CD4-positive, alpha-beta T cell (primary cell): ENCODE measurements at regions not wholly inside any gene's neighbourhood (a gene's known extent, or its start where the extent isn't known, plus 50 kb on each side); places are given as distances from the start of the nearest gene placed in this dataset.

ENCODE experiments used
- ATAC-seq: fragments of 200-7000 bp; cut with Tn5 transposase; one replicate; pipeline ENCODE4 v1.10.0; 2022; ENCODE audit warnings: mild to moderate bottlenecking; ENCODE audit not compliant: poor library complexity
- CTCF ChIA-PET: fragments of 350-600 bp; sonication (Branson Sonifier 250); formaldehyde crosslinking; loops from one replicate; lab custom pipeline; 2021; ENCODE audit warnings: antibody characterized with exemption, inconsistent platforms; lab: Charles Lee
- POLR2A ChIA-PET: fragments of 350-600 bp; sonication (Branson Sonifier 250); formaldehyde crosslinking; loops from one replicate; lab custom pipeline; 2021; ENCODE audit warnings: antibody characterized with exemption, inconsistent platforms; lab: Charles Lee
- DNase-seq, 14 experiments: peaks; one replicate each; pipeline ENCODE4 v3.0.0-alpha.2; 2013 to 2020; ENCODE audit warnings: mixed read lengths in 2 of 14
- H3K27ac ChIP-seq, 2 donors: one replicate each; pipeline versions ENCODE4 v1.5.1 to v1.7.0; 2013; ENCODE audit warnings: low read length in 2 of 2, low read depth in 1 of 2, mild to moderate bottlenecking in 1 of 2
- H3K27me3 ChIP-seq, 2 experiments: 1 replicate in 1 of 2; 2 replicates in 1 of 2; pipeline versions ENCODE4 v1.6.1 to v1.7.0; 2013; ENCODE audit warnings: low read length in 2 of 2, control low read depth in 1 of 2, mild to moderate bottlenecking in 1 of 2, moderate library complexity in 1 of 2; ENCODE audit not compliant: insufficient read depth in 2 of 2, control insufficient read depth in 1 of 2
- H3K36me3 ChIP-seq: one replicate; pipeline ENCODE4 v1.6.1; 2013; ENCODE audit warnings: low read length, control low read depth; ENCODE audit not compliant: insufficient read depth
- H3K4me1 ChIP-seq: one replicate; pipeline ENCODE4 v1.6.1; 2013; ENCODE audit warnings: low read length, control low read depth; ENCODE audit not compliant: insufficient read depth
- H3K4me3 ChIP-seq: one replicate; pipeline ENCODE4 v1.5.1; 2013; ENCODE audit warnings: mild to moderate bottlenecking, low read length, moderate library complexity
- H3K9me3 ChIP-seq, 2 experiments: 1 replicate in 1 of 2; 2 replicates in 1 of 2; pipeline versions ENCODE4 v1.6.1 to v1.7.0; 2013; ENCODE audit warnings: low read length in 2 of 2, mild to moderate bottlenecking in 2 of 2, control low read depth in 1 of 2, moderate library complexity in 1 of 2; ENCODE audit not compliant: control insufficient read depth in 1 of 2, insufficient read depth in 1 of 2
- H3K27ac Mint-ChIP-seq: one replicate; pipeline ENCODE4 v1.8.0; 2020; ENCODE audit warnings: mixed read lengths
- H3K27me3 Mint-ChIP-seq: one replicate; pipeline ENCODE4 v1.8.0; 2021; ENCODE audit warnings: mixed read lengths
- H3K36me3 Mint-ChIP-seq: one replicate; pipeline ENCODE4 v1.8.0; 2021; ENCODE audit warnings: low read depth, mixed read lengths
- H3K4me1 Mint-ChIP-seq: one replicate; pipeline ENCODE4 v1.8.0; 2021; ENCODE audit warnings: low read depth, mixed read lengths
- H3K4me3 Mint-ChIP-seq: one replicate; pipeline ENCODE4 v1.8.0; 2020; ENCODE audit warnings: mild to moderate bottlenecking, mixed read lengths
- H3K9me3 Mint-ChIP-seq: one replicate; pipeline ENCODE4 v1.8.0; 2020; ENCODE audit warnings: mixed read lengths
- CTCF ChIP-seq: fragments of 200-600 bp; IDR thresholded peaks from one replicate; pipeline ENCODE4 v1.8.0; 2022; ENCODE audit warnings: antibody characterized with exemption, mild to moderate bottlenecking
- intact Hi-C, 2 experiments: fragments of 100-400 bp; cut with DNase I in 1 of 2; cut with micrococcal nuclease in 1 of 2; formaldehyde crosslinking; loops; one replicate each; pipeline versions ENCODE4 v1.15.1 to v1.9.0; 2023 to 2025; cut with DNase I, micrococcal nuclease

- H3K27me3 Mint-ChIP-seq: no peaks in the 10 kb centered on the region
- peaks cover 3% of the 10 kb centered on the region for H3K9me3 Mint-ChIP-seq
- no peak overlapping the region for H3K4me3 ChIP-seq
- H3K4me3 Mint-ChIP-seq: no peak overlapping the region
- H3K27me3 ChIP-seq: no peaks in the 10 kb centered on the region
- intact Hi-C loops: no loop called here
- no peaks in the 10 kb centered on the region for H3K4me1 Mint-ChIP-seq
- H3K4me1 ChIP-seq: no peaks in the 10 kb centered on the region
- peaks cover 0 to 3% of the 10 kb centered on the region in 2 experiments for H3K9me3 ChIP-seq
- ATAC-seq: no peak
- H3K27ac ChIP-seq: no peak overlapping the region
- DNase-seq: no peak
- CTCF ChIA-PET: no interaction called here
- no peaks in the 10 kb centered on the region for H3K36me3 Mint-ChIP-seq
- TF ChIP-seq CTCF: no peak
- no peaks in the 10 kb centered on the region for H3K36me3 ChIP-seq
- H3K27ac Mint-ChIP-seq: no peak overlapping the region
- POLR2A ChIA-PET: no interaction called here
These were observed 507.4 kb downstream of the ANKRD7 start for GRCh38 chr7:118731854-118732253.

GRCh38 chr7:118734541-118734940, 510.0 kb downstream of the ANKRD7 start:
- ChIA-PET CTCF (no interaction called here), POLR2A (no interaction called here)
- Mint-ChIP-seq H3K9me3 (peaks cover 3% of the 10 kb centered on the region), H3K27ac (no peak overlapping the region), H3K4me3 (no peak overlapping the region), H3K4me1 (no peaks in the 10 kb centered on the region), H3K27me3 (no peaks in the 10 kb centered on the region), H3K36me3 (no peaks in the 10 kb centered on the region)
- intact Hi-C loops: no loop called here
- Histone ChIP-seq H3K27me3 (no peaks in the 10 kb centered on the region), H3K4me3 (no peak overlapping the region), H3K9me3 (no peaks in the 10 kb centered on the region), H3K27ac (no peak overlapping the region), H3K4me1 (no peaks in the 10 kb centered on the region), H3K36me3 (no peaks in the 10 kb centered on the region)
- TF ChIP-seq CTCF: no peak
- no peak for DNase-seq
- no peak for ATAC-seq

GRCh38 chr7:118735441-118735840, 510.9 kb downstream of the ANKRD7 start:
- no peak overlapping the region for H3K4me3 Mint-ChIP-seq
- no peak for TF ChIP-seq CTCF
- no peaks in the 10 kb centered on the region for H3K4me1 Mint-ChIP-seq
- DNase-seq (no peak), ATAC-seq (no peak)
- Histone ChIP-seq H3K4me1 (no peaks in the 10 kb centered on the region), H3K4me3 (no peak overlapping the region), H3K27ac (no peak overlapping the region), H3K36me3 (no peaks in the 10 kb centered on the region), H3K9me3 (no peaks in the 10 kb centered on the region), H3K27me3 (no peaks in the 10 kb centered on the region)
- ChIA-PET POLR2A (no interaction called here), CTCF (no interaction called here)
- H3K9me3 Mint-ChIP-seq: peaks cover 3% of the 10 kb centered on the region
- H3K27me3 Mint-ChIP-seq: no peaks in the 10 kb centered on the region
- intact Hi-C loops: no loop called here
- no peak overlapping the region for H3K27ac Mint-ChIP-seq
- no peaks in the 10 kb centered on the region for H3K36me3 Mint-ChIP-seq
